ENCODE measurements at regions not wholly inside any gene's neighbourhood (a gene's known extent, or its start where the extent isn't known, plus 50 kb on each side); places are given as distances from the start of the nearest gene placed in this dataset.

DNA sequence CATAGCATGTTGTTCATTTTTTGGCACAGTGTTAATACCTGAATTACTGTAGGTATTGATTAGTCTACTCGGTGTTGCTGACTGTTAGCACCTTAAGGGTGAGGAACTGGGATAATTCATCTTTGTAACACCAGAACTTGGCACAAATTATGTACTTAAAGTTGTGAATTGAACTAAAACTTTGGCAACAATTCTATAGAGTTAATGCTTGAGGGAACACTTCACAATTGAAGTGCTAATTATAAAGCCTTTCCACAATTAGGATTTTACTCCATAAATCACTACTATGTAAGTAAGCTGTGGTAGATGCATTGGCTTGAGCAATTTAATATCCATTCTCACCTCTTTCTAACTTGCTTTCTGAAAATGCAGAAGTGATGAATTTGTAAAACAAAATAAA is 686.7 kb downstream of the PDHA2 start:
- Histone ChIP-seq H3K9ac (ENCODE audit: low read depth, low read length) (no peak overlapping the region), H3K56ac (ENCODE audit: extremely low read depth, insufficient read depth, low read length) (no peak overlapping the region), H2AFZ (replicated peaks; ENCODE audit: low read length, poor library complexity) (no peak overlapping the region), H2BK120ac (ENCODE audit: low read depth, low read length) (no peak overlapping the region), H3K4me2 (ENCODE audit: low read depth, low read length) (no peak overlapping the region), H3K14ac (replicated peaks; ENCODE audit: low read depth, low read length) (no peak overlapping the region), H3K9me3 (ENCODE audit: control insufficient read depth, insufficient read depth, low read length) (peaks cover 5% of the 10 kb centered on the region), H4K91ac (ENCODE audit: insufficient read depth, low read depth, low read length) (no peak overlapping the region), H4K8ac (ENCODE audit: low read depth in 2 of 2, low read length in 2 of 2) (no peak overlapping the region), H3K4me1 (ENCODE audit: control insufficient read depth, insufficient read depth, low read length) (no peaks in the 10 kb centered on the region), H2AK5ac (ENCODE audit: low read depth, low read length) (no peak overlapping the region), H3K36me3 (ENCODE audit: control insufficient read depth, insufficient read depth, low read length) (no peaks in the 10 kb centered on the region), H3K27me3 (ENCODE audit: control insufficient read depth, insufficient read depth, low read length) (no peaks in the 10 kb centered on the region), H3K4ac (ENCODE audit: low read depth, low read length) (no peak overlapping the region), H3K4me3 (ENCODE audit: insufficient read depth, low read depth, low read length) (no peak overlapping the region), H3K18ac (ENCODE audit: low read depth, low read length) (no peak overlapping the region), H3K23ac (ENCODE audit: low read depth, low read length) (no peak overlapping the region), H3K9me1 (ENCODE audit: insufficient read depth, low read length) (no peaks in the 10 kb centered on the region), H2AK9ac (replicated peaks; ENCODE audit: low read depth, low read length, poor library complexity) (no peak overlapping the region), H3K79me1 (ENCODE audit: low read depth in 1 of 2, low read length in 2 of 2) (no peaks in the 10 kb centered on the region), H2BK20ac (ENCODE audit: low read depth, low read length) (no peak overlapping the region), H4K20me1 (ENCODE audit: insufficient read depth, low read length) (no peaks in the 10 kb centered on the region), H3K27ac (ENCODE audit: insufficient read depth, low read length) (no peak overlapping the region), H4K5ac (ENCODE audit: low read depth, low read length) (no peak overlapping the region), H2BK5ac (ENCODE audit: low read depth, low read length, poor library complexity, severe bottlenecking) (no peak overlapping the region), H2BK15ac (ENCODE audit: low read depth, low read length) (no peak overlapping the region)
- TF ChIP-seq RCOR1 (IDR thresholded peaks at IDR 0.05; ENCODE audit: insufficient replicate concordance, low read length) (no peak), FOS (IDR thresholded peaks at IDR 0.05; ENCODE audit: low read depth, low read length) (no peak), RFX5 (IDR thresholded peaks at IDR 0.05; ENCODE audit: low read depth, low read length) (no peak), BHLHE40 (IDR thresholded peaks at IDR 0.05; ENCODE audit: low read depth, low read length) (no peak), MXI1 (IDR thresholded peaks at IDR 0.05; ENCODE audit: borderline replicate concordance, low read depth, low read length) (no peak), CEBPB (IDR thresholded peaks at IDR 0.05; ENCODE audit: low read depth, low read length) (no peak), RAD21 (IDR thresholded peaks at IDR 0.05; ENCODE audit: low read length) (no peak), NFE2L2 (IDR thresholded peaks at IDR 0.05; ENCODE audit: low read depth, low read length) (no peak), POLR2A (IDR thresholded peaks at IDR 0.05; ENCODE audit: low read depth, low read length) (no peak), SMC3 (IDR thresholded peaks at IDR 0.05; ENCODE audit: low read depth, low read length) (no peak), CHD1 (IDR thresholded peaks at IDR 0.05; ENCODE audit: low read depth, low read length) (no peak), MAFK (IDR thresholded peaks at IDR 0.05; ENCODE audit: low read depth, low read length) (no peak), MAZ (IDR thresholded peaks at IDR 0.05; ENCODE audit: borderline replicate concordance, low read depth, low read length) (no peak)
- TF ChIP-seq, protein P1, sequence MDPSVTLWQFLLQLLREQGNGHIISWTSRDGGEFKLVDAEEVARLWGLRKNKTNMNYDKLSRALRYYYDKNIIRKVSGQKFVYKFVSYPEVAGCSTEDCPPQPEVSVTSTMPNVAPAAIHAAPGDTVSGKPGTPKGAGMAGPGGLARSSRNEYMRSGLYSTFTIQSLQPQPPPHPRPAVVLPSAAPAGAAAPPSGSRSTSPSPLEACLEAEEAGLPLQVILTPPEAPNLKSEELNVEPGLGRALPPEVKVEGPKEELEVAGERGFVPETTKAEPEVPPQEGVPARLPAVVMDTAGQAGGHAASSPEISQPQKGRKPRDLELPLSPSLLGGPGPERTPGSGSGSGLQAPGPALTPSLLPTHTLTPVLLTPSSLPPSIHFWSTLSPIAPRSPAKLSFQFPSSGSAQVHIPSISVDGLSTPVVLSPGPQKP (IDR thresholded peaks at IDR 0.05; ENCODE audit: borderline replicate concordance, low read depth, low read length): no peak
- TF ChIP-seq, protein P2, sequence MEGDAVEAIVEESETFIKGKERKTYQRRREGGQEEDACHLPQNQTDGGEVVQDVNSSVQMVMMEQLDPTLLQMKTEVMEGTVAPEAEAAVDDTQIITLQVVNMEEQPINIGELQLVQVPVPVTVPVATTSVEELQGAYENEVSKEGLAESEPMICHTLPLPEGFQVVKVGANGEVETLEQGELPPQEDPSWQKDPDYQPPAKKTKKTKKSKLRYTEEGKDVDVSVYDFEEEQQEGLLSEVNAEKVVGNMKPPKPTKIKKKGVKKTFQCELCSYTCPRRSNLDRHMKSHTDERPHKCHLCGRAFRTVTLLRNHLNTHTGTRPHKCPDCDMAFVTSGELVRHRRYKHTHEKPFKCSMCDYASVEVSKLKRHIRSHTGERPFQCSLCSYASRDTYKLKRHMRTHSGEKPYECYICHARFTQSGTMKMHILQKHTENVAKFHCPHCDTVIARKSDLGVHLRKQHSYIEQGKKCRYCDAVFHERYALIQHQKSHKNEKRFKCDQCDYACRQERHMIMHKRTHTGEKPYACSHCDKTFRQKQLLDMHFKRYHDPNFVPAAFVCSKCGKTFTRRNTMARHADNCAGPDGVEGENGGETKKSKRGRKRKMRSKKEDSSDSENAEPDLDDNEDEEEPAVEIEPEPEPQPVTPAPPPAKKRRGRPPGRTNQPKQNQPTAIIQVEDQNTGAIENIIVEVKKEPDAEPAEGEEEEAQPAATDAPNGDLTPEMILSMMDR (conservative IDR thresholded peaks at IDR 0.05; ENCODE audit: low read depth, low read length): no peak
- TF ChIP-seq, protein P3, sequence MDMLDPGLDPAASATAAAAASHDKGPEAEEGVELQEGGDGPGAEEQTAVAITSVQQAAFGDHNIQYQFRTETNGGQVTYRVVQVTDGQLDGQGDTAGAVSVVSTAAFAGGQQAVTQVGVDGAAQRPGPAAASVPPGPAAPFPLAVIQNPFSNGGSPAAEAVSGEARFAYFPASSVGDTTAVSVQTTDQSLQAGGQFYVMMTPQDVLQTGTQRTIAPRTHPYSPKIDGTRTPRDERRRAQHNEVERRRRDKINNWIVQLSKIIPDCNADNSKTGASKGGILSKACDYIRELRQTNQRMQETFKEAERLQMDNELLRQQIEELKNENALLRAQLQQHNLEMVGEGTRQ (IDR thresholded peaks at IDR 0.05; ENCODE audit: low read depth, low read length): no peak
- ATAC-seq (ENCODE audit: low read depth) (no peak), DNase-seq (no peak)
- ChIA-PET CTCF (no interaction called here), POLR2A (ENCODE audit: unreplicated experiment) (no interaction called here)
- no TSS peak for BruUV-seq (replicated peaks)
- intact Hi-C loops (cut with micrococcal nuclease): no loop called here
- in situ Hi-C loops (cut with MboI; ENCODE audit: low sequenced_read_pairs): no loop called here
- 20% methylated on average over 1 of the region's 1 CpG; no CpG with 5 or more reads in 1 of the 2 experiments for WGBS, 2 experiments (ENCODE audit: extremely low coverage in 2 of 2, insufficient read length in 1 of 2)
- dilution Hi-C loops (cut with HindIII; ENCODE audit: low sequenced_read_pairs, unreplicated experiment): no loop called here
